Spinal cord (tissue), 9 donors: ENCODE measurements at regions not wholly inside any gene's neighbourhood (a gene's known extent, or its start where the extent isn't known, plus 50 kb on each side); places are given as distances from the start of the nearest gene placed in this dataset.
"Not testable (repeated sequence)": the region's sequence is repeated elsewhere in the genome, so short reads cannot be mapped to it uniquely, and the experiment has no call there.

Experiments
- DNase-seq, 6 donors: peaks; one replicate each; pipeline versions ENCODE4 v3.0.0 to v3.0.0-alpha.2; 2013 to 2015; ENCODE audit warnings: low spot score in 6 of 6, low read depth in 4 of 6
- H3K27ac ChIP-seq: one replicate; pipeline ENCODE4 v1.5.1; 2013; ENCODE audit warnings: low read depth, low read length, control low read depth
- H3K27me3 ChIP-seq: one replicate; pipeline ENCODE4 v1.6.1; 2013; ENCODE audit warnings: low read length; ENCODE audit not compliant: control insufficient read depth, insufficient read depth
- H3K36me3 ChIP-seq: one replicate; pipeline ENCODE4 v1.6.1; 2013; ENCODE audit warnings: low read length; ENCODE audit not compliant: control insufficient read depth, insufficient read depth
- H3K4me1 ChIP-seq: one replicate; pipeline ENCODE4 v1.6.1; 2013; ENCODE audit warnings: low read length; ENCODE audit not compliant: control insufficient read depth, insufficient read depth
- H3K4me3 ChIP-seq: one replicate; pipeline ENCODE4 v1.5.1; 2013; ENCODE audit warnings: low read depth, low read length, control low read depth
- H3K9me3 ChIP-seq: one replicate; pipeline ENCODE4 v1.6.1; 2013; ENCODE audit warnings: low read length; ENCODE audit not compliant: control insufficient read depth, insufficient read depth
- WGBS: methylation state at CpG from one replicate; pipeline ENCODE4 v1.1.5; 2013; ENCODE audit warnings: missing lambda C conversion rate; ENCODE audit not compliant: insufficient coverage; 5-methylcytosine and 5-hydroxymethylcytosine counted together
- donor health status: healthy.

DNA sequence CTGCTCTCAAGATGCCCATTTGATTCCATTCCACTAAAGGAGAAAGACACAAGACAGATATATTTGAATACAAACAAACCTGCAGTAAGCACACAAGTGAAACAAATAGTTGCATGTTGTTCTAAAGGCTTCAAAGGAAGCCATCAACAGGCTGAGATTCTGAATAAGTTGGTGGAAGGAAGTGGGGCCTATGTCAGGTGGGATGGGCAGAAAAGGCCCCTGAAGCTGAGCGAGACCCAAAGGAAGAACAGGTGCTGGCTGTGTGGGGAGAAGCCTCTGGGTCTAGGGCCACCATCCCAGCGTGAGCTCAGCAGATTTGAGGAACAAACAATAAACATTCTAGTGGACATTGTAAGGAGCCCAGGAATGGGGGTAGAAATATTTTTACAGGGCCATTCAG lies 82.4 kb upstream of the PLAC8 start:
- WGBS, result 76% methylated on average over 2 of the region's 2 CpGs
- H3K27ac ChIP-seq, result no peak overlapping the region
- H3K9me3 ChIP-seq, result no peaks in the 10 kb centered on the region

GRCh38 chr4:83195269-83195668 lies 80.7 kb upstream of the PLAC8 start:
- Histone ChIP-seq H3K4me3 (no peak overlapping the region), H3K27me3 (no peaks in the 10 kb centered on the region), H3K36me3 (no peaks in the 10 kb centered on the region), H3K9me3 (no peaks in the 10 kb centered on the region), H3K27ac (no peak overlapping the region), H3K4me1 (no peaks in the 10 kb centered on the region)
- WGBS, result 100% methylated on average over 1 of the region's 3 CpGs
- DNase-seq, result no peak

More for the DNA sequence above, 82.4 kb upstream of the PLAC8 start:
- Histone ChIP-seq H3K27me3 (no peaks in the 10 kb centered on the region), H3K4me3 (no peak overlapping the region), H3K36me3 (no peaks in the 10 kb centered on the region), H3K4me1 (no peaks in the 10 kb centered on the region)
- no peak for DNase-seq

- H3K36me3 ChIP-seq, H3K9me3 ChIP-seq, H3K4me1 ChIP-seq, H3K27ac ChIP-seq, H3K27me3 ChIP-seq, DNase-seq, H3K4me3 ChIP-seq: not testable (repeated sequence)
- 76% methylated on average over 5 of the region's 7 CpGs for WGBS
Observed at GRCh38 chr4:83194588-83194987, 80.1 kb upstream of the PLAC8 start.

DNA sequence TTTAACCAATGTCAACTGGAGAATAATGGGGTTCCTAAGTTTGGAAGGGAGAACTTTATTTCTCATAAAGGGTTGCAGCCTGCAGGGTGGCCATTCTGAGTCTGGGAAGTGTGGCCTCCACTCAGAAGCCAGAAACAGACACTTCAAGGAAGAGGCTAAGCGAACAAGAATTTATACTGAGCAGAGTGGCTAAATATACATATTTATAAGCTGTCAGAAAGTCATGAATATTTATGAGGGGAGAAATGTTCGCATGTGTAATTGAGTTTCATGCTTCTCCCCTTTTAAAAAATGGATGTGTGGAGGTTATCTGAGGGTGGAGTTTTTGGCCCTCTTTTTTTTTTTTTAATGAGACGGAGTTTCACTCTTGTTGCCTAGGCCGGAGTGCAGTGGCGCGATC lies 78.1 kb upstream of the PLAC8 start:
- Histone ChIP-seq H3K27ac (no peak overlapping the region), H3K4me3 (no peak overlapping the region), H3K36me3 (no peaks in the 10 kb centered on the region), H3K4me1 (no peaks in the 10 kb centered on the region), H3K9me3 (no peaks in the 10 kb centered on the region), H3K27me3 (no peaks in the 10 kb centered on the region)
- WGBS, result no CpG with 5 or more reads among the region's 6 CpGs
- DNase-seq, result no peak

- H3K36me3 ChIP-seq, result no peaks in the 10 kb centered on the region
- H3K27me3 ChIP-seq, result no peaks in the 10 kb centered on the region
- H3K4me3 ChIP-seq, result no peak overlapping the region
- no peak for DNase-seq
- H3K9me3 ChIP-seq, result no peaks in the 10 kb centered on the region
- no peak overlapping the region for H3K27ac ChIP-seq
- no CpG with 5 or more reads among the region's 2 CpGs for WGBS
- no peaks in the 10 kb centered on the region for H3K4me1 ChIP-seq
Observed at GRCh38 chr4:83191026-83191425, 76.5 kb upstream of the PLAC8 start.

DNA sequence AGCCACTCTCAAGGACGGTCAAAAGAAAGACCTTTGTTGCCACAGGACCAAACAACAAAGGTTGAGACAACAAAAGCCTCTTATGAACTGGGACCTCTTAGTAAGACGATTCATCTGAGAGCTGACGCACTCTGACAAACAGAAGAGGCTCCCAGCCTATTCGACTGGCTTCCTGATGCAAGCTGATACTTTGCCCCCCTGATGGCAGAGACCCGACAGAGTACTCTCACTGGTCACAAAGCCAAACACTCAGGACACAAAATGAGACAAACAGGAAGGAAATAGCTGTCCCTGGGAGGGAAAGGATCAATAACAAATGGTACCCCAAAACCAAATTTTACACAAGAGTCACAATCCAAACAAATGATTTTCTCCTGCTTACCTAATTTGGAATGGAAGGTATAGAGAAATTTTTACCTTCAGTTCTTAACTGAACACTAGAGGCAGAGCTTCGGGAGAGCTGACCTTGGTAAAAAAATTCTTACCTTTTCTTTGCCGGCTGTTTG lies 75.2 kb upstream of the PLAC8 start:
- 62% methylated on average over 3 of the region's 7 CpGs for WGBS
- Histone ChIP-seq H3K36me3 (no peaks in the 10 kb centered on the region), H3K27ac (no peak overlapping the region), H3K9me3 (no peaks in the 10 kb centered on the region), H3K4me1 (no peaks in the 10 kb centered on the region), H3K27me3 (no peaks in the 10 kb centered on the region), H3K4me3 (no peak overlapping the region)
- no peak for DNase-seq

- no peak for DNase-seq
- Histone ChIP-seq H3K27ac (no peak overlapping the region), H3K36me3 (no peaks in the 10 kb centered on the region), H3K27me3 (no peaks in the 10 kb centered on the region), H3K4me3 (no peak overlapping the region), H3K4me1 (no peaks in the 10 kb centered on the region), H3K9me3 (no peaks in the 10 kb centered on the region)
- 75% methylated on average over 5 of the region's 7 CpGs for WGBS
Observed at GRCh38 chr4:83180431-83180968, 66.0 kb upstream of the PLAC8 start.

GRCh38 chr4:83179205-83179604 lies 64.7 kb upstream of the PLAC8 start:
- no peak for DNase-seq
- Histone ChIP-seq H3K36me3 (no peaks in the 10 kb centered on the region), H3K9me3 (no peaks in the 10 kb centered on the region), H3K27ac (no peak overlapping the region), H3K4me3 (no peak overlapping the region), H3K27me3 (no peaks in the 10 kb centered on the region), H3K4me1 (no peaks in the 10 kb centered on the region)
- no CpG with 5 or more reads among the region's 2 CpGs for WGBS

- no peaks in the 10 kb centered on the region for H3K9me3 ChIP-seq
- no peak overlapping the region for H3K27ac ChIP-seq
- DNase-seq, result no peak
- WGBS, result no CpG with 5 or more reads among the region's 2 CpGs
- no peak overlapping the region for H3K4me3 ChIP-seq
- H3K27me3 ChIP-seq, result no peaks in the 10 kb centered on the region
- H3K4me1 ChIP-seq, result no peaks in the 10 kb centered on the region
- H3K36me3 ChIP-seq, result no peaks in the 10 kb centered on the region
Observed at GRCh38 chr4:83178029-83178428, 63.5 kb upstream of the PLAC8 start.

GRCh38 chr4:83177182-83177581 lies 62.7 kb upstream of the PLAC8 start:
- Histone ChIP-seq H3K36me3 (no peaks in the 10 kb centered on the region), H3K9me3 (no peaks in the 10 kb centered on the region), H3K4me1 (no peaks in the 10 kb centered on the region), H3K4me3 (no peak overlapping the region), H3K27me3 (no peaks in the 10 kb centered on the region), H3K27ac (no peak overlapping the region)
- no CpG with 5 or more reads among the region's 1 CpG for WGBS
- DNase-seq, result no peak
